Trophoblast cell (in vitro differentiated cells and primary cell): ENCODE measurements at regions not wholly inside any gene's neighbourhood (a gene's known extent, or its start where the extent isn't known, plus 50 kb on each side); places are given as distances from the start of the nearest gene placed in this dataset.

Experiments used
- DNase-seq, 2 donors: peaks; one replicate each; pipeline ENCODE4 v3.0.0-alpha.2; 2016
- H2AFZ ChIP-seq: 2 replicates; pipeline ENCODE4 v1.6.1; 2013; ENCODE audit warnings: low read length, moderate library complexity, mild to moderate bottlenecking; ENCODE audit not compliant: insufficient read depth, poor library complexity
- H2AK5ac ChIP-seq: 2 replicates; pipeline ENCODE4 v1.6.1; 2013; ENCODE audit warnings: mild to moderate bottlenecking, low read length
- H2BK120ac ChIP-seq: 2 replicates; pipeline ENCODE4 v1.6.1; 2013; ENCODE audit warnings: low read length, mild to moderate bottlenecking, moderate library complexity; ENCODE audit not compliant: insufficient read depth, poor library complexity
- H2BK12ac ChIP-seq: 2 replicates; pipeline ENCODE4 v1.6.1; 2013; ENCODE audit warnings: mild to moderate bottlenecking, low read length, moderate library complexity
- H2BK5ac ChIP-seq: 2 replicates; pipeline ENCODE4 v1.6.1; 2013; ENCODE audit warnings: low read length, low read depth, moderate library complexity, mild to moderate bottlenecking; ENCODE audit not compliant: poor library complexity
- H3K14ac ChIP-seq: 2 replicates; pipeline ENCODE4 v1.6.1; 2013; ENCODE audit warnings: mild to moderate bottlenecking, low read length
- H3K18ac ChIP-seq: 2 replicates; pipeline ENCODE4 v1.6.1; 2013; ENCODE audit warnings: mild to moderate bottlenecking, low read length
- H3K23ac ChIP-seq: 2 replicates; pipeline ENCODE4 v1.6.1; 2013; ENCODE audit warnings: low read length
- H3K27ac ChIP-seq: 2 replicates; pipeline ENCODE4 v1.5.1; 2013; ENCODE audit warnings: low read depth, mild to moderate bottlenecking, inconsistent platforms, low read length, moderate library complexity
- H3K27me3 ChIP-seq: 2 replicates; pipeline ENCODE4 v1.6.1; 2013; ENCODE audit warnings: inconsistent platforms, mild to moderate bottlenecking, low read length, moderate library complexity; ENCODE audit not compliant: insufficient read depth
- H3K36me3 ChIP-seq, 2 experiments: 1 replicate in 1 of 2; 2 replicates in 1 of 2; pipeline ENCODE4 v1.6.1; 2013; ENCODE audit warnings: low read length in 2 of 2, mild to moderate bottlenecking in 2 of 2, moderate library complexity in 1 of 2; ENCODE audit not compliant: insufficient read depth in 2 of 2, control insufficient read depth in 1 of 2
- H3K4ac ChIP-seq: 2 replicates; pipeline ENCODE4 v1.6.1; 2013; ENCODE audit warnings: low read depth, mild to moderate bottlenecking, low read length, moderate library complexity
- H3K4me1 ChIP-seq, 2 experiments: 1 replicate in 1 of 2; 2 replicates in 1 of 2; pipeline ENCODE4 v1.6.1; 2013; ENCODE audit warnings: low read length in 2 of 2, mild to moderate bottlenecking in 2 of 2, moderate library complexity in 1 of 2; ENCODE audit not compliant: insufficient read depth in 2 of 2, control insufficient read depth in 1 of 2
- H3K4me2 ChIP-seq: 2 replicates; pipeline ENCODE4 v1.6.1; 2013; ENCODE audit warnings: inconsistent platforms, mild to moderate bottlenecking, low read length, moderate library complexity
- H3K4me3 ChIP-seq: 2 replicates; pipeline ENCODE4 v1.5.1; 2013; ENCODE audit warnings: mild to moderate bottlenecking, low read depth, low read length, inconsistent platforms
- H3K79me1 ChIP-seq: one replicate; pipeline ENCODE4 v1.6.1; 2013; ENCODE audit warnings: low read length
- H3K79me2 ChIP-seq: 2 replicates; pipeline ENCODE4 v1.6.1; 2013; ENCODE audit warnings: low read length, mild to moderate bottlenecking; ENCODE audit not compliant: control insufficient read depth, insufficient read depth, poor library complexity
- H3K9ac ChIP-seq: 2 replicates; pipeline ENCODE4 v1.6.1; 2013; ENCODE audit warnings: mild to moderate bottlenecking, low read length
- H3K9me3 ChIP-seq: 2 replicates; pipeline ENCODE4 v1.6.1; 2013; ENCODE audit warnings: low read depth, mild to moderate bottlenecking, control low read depth, inconsistent platforms, low read length; ENCODE audit not compliant: insufficient read depth
- H4K12ac ChIP-seq: 2 replicates; pipeline ENCODE4 v1.6.1; 2013; ENCODE audit warnings: low read depth, mild to moderate bottlenecking, low read length, moderate library complexity
- H4K8ac ChIP-seq: 2 replicates; pipeline ENCODE4 v1.6.1; 2013; ENCODE audit warnings: low read depth, mild to moderate bottlenecking, low read length, moderate library complexity
- H4K91ac ChIP-seq: one replicate; pipeline ENCODE4 v1.6.1; 2013; ENCODE audit warnings: low read depth, mild to moderate bottlenecking, low read length, moderate library complexity
- WGBS: extraction: QIAGEN DNeasy Blood & Tissue Kit; methylation state at CpG from one replicate; pipeline ENCODE4 v1.1.7; 2013; ENCODE audit warnings: missing lambda C conversion rate; ENCODE audit not compliant: insufficient read length, insufficient coverage; ENCODE audit errors: extremely low coverage; 5-methylcytosine and 5-hydroxymethylcytosine counted together

DNA sequence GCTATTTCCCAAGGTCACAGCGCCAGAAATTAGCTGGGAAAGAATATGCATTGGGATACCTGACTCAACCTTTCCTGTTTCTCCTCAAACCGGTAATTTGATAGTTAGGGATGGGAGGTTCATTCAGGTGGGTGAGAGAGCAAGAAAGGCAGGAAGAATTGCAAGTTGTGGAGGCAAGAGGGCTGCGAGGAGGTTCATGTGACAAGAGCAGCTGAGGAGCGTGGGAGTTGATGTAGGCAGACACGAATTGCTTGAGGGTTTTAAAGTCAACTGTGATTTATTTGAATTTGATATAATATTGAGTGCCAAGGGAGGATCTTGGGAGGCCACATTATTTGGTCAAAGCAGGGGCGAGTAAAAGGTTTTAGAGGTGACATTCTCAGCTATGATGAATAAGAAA lies 329.0 kb downstream of the STIM2 start:
- no peaks in the 10 kb centered on the region for H3K79me1 ChIP-seq
- no peak overlapping the region for H4K91ac ChIP-seq
- H3K4me3 ChIP-seq = no peak overlapping the region
- H3K14ac ChIP-seq = no peak overlapping the region
- no peak overlapping the region for H3K18ac ChIP-seq
- H3K4me2 ChIP-seq = no peak overlapping the region
- H4K8ac ChIP-seq = no peak overlapping the region
- H3K79me2 ChIP-seq = peaks cover 2% of the 10 kb centered on the region
- H2AK5ac ChIP-seq = no peak overlapping the region
- H3K4ac ChIP-seq = no peak overlapping the region
- H2BK12ac ChIP-seq = no peak overlapping the region
- H3K9me3 ChIP-seq = no peaks in the 10 kb centered on the region
- DNase-seq = no peak
- H3K27me3 ChIP-seq = no peaks in the 10 kb centered on the region
- no peak overlapping the region for H2BK120ac ChIP-seq
- H3K36me3 ChIP-seq = no peaks in the 10 kb centered on the region
- no peak overlapping the region for H4K12ac ChIP-seq
- no CpG with 5 or more reads among the region's 6 CpGs for WGBS
- H3K9ac ChIP-seq = no peak overlapping the region
- no peak overlapping the region for H3K27ac ChIP-seq
- H2AFZ ChIP-seq = no peak overlapping the region
- peaks cover 0 to 2% of the 10 kb centered on the region in 2 experiments for H3K4me1 ChIP-seq
- H3K23ac ChIP-seq = no peak overlapping the region
- H2BK5ac ChIP-seq = no peak overlapping the region

DNA sequence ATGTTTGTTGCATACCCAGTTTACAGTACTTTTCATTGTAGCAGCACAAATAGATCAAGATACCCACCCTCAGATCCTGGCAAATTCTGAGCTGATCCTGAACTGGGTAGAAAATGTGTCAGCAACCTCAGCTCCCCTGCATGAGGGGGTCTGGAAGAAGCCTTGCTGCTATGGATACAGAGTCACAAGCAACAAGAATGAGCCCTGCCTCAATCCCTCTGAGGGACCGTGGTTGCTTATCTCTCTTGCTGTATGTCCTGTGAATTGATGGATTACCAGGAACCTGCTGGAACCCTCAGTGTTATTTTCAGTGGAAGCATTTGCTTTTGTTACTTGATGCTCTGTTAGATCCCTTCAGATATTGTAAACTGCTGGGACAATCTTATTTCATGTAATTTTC lies 331.0 kb downstream of the STIM2 start:
- H3K9me3 ChIP-seq = no peaks in the 10 kb centered on the region
- H4K8ac ChIP-seq = no peak overlapping the region
- no peak for DNase-seq
- no peaks in the 10 kb centered on the region for H3K79me1 ChIP-seq
- H3K9ac ChIP-seq = no peak overlapping the region
- no peak overlapping the region for H3K27ac ChIP-seq
- no peak overlapping the region for H3K23ac ChIP-seq
- no peak overlapping the region for H2BK120ac ChIP-seq
- no peak overlapping the region for H2AFZ ChIP-seq
- no peak overlapping the region for H2AK5ac ChIP-seq
- H4K12ac ChIP-seq = no peak overlapping the region
- no peak overlapping the region for H3K4me2 ChIP-seq
- H3K36me3 ChIP-seq = no peaks in the 10 kb centered on the region
- H3K27me3 ChIP-seq = no peaks in the 10 kb centered on the region
- H3K14ac ChIP-seq = no peak overlapping the region
- H4K91ac ChIP-seq = no peak overlapping the region
- H2BK5ac ChIP-seq = no peak overlapping the region
- peaks cover 0 to 2% of the 10 kb centered on the region in 2 experiments for H3K4me1 ChIP-seq
- no peak overlapping the region for H3K4ac ChIP-seq
- H2BK12ac ChIP-seq = no peak overlapping the region
- WGBS = no CpG with 5 or more reads among the region's 1 CpG
- H3K18ac ChIP-seq = no peak overlapping the region
- H3K79me2 ChIP-seq = peaks cover 2% of the 10 kb centered on the region
- no peak overlapping the region for H3K4me3 ChIP-seq

DNA sequence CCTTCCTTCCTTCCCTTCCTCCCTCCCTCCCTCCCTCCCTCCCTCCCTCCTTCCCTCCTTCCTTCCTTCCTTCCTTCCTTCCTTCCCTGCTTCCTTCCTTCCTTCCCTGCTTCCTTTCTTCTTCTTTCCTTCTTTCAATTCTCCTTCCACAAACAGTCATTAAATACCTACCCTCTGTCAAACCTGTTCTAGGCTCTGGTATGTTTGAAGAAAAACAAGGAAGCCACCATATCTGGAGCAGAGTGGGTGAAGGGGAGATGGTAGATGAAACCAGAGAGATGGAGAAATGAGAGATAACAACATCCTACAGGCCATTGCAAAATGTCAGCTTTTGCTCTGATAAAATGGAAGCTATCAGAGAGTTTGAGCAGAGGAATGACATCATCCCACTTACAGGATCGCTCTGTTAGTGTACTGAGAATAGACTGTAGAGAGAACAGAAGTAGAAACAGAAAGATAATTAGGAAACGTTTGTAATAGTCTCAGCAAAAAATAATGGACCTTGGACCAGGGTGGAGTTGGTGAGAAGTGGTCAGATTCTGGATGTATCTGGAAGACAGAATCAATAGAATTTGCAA lies 334.0 kb downstream of the STIM2 start:
- no peak overlapping the region for H2BK120ac ChIP-seq
- no peak overlapping the region for H3K27ac ChIP-seq
- no peaks in the 10 kb centered on the region for H3K27me3 ChIP-seq
- no peaks in the 10 kb centered on the region for H3K79me1 ChIP-seq
- no peaks in the 10 kb centered on the region for H3K9me3 ChIP-seq
- peaks cover 0 to under 1% of the 10 kb centered on the region in 2 experiments for H3K4me1 ChIP-seq
- no CpG with 5 or more reads among the region's 2 CpGs for WGBS
- no peak overlapping the region for H3K23ac ChIP-seq
- H2AFZ ChIP-seq = no peak overlapping the region
- no peak overlapping the region for H2BK5ac ChIP-seq
- no peak overlapping the region for H4K91ac ChIP-seq
- H3K18ac ChIP-seq = no peak overlapping the region
- H3K9ac ChIP-seq = no peak overlapping the region
- H3K4me3 ChIP-seq = no peak overlapping the region
- no peak overlapping the region for H4K12ac ChIP-seq
- no peak for DNase-seq
- H3K4me2 ChIP-seq = no peak overlapping the region
- no peak overlapping the region for H3K14ac ChIP-seq
- H3K79me2 ChIP-seq = no peaks in the 10 kb centered on the region
- H4K8ac ChIP-seq = no peak overlapping the region
- no peak overlapping the region for H3K4ac ChIP-seq
- H2BK12ac ChIP-seq = no peak overlapping the region
- H3K36me3 ChIP-seq = no peaks in the 10 kb centered on the region
- no peak overlapping the region for H2AK5ac ChIP-seq

DNA sequence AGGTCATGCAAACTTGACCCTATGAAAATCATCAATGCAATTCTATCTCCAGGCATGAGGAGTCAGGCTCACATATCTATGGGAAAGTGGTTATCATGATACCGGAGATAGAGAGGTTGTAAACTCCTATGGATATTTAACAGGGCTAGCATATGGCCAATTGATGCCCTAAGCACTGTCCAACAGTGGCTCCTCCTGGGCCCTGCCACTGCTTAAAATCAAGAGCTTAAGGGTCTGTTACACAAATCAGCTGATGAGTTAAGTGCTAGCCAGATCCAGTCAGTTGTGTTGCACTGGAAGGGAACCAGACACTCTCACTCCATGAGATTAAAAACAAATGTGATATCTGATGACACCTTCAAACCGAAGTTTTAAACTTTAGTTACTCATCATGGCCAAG lies 337.6 kb downstream of the STIM2 start:
- no peak overlapping the region for H4K91ac ChIP-seq
- H3K27ac ChIP-seq = no peak overlapping the region
- H4K8ac ChIP-seq = no peak overlapping the region
- no peak for DNase-seq
- H3K4me2 ChIP-seq = no peak overlapping the region
- H3K9ac ChIP-seq = no peak overlapping the region
- no peaks in the 10 kb centered on the region for H3K79me2 ChIP-seq
- WGBS = no CpG with 5 or more reads among the region's 2 CpGs
- H3K79me1 ChIP-seq = no peaks in the 10 kb centered on the region
- H3K18ac ChIP-seq = no peak overlapping the region
- H3K36me3 ChIP-seq = no peaks in the 10 kb centered on the region
- H4K12ac ChIP-seq = no peak overlapping the region
- H2BK120ac ChIP-seq = no peak overlapping the region
- H3K4me1 ChIP-seq = no peaks in the 10 kb centered on the region
- H3K4ac ChIP-seq = no peak overlapping the region
- H2AK5ac ChIP-seq = no peak overlapping the region
- H3K27me3 ChIP-seq = no peaks in the 10 kb centered on the region
- H3K23ac ChIP-seq = no peak overlapping the region
- no peak overlapping the region for H2AFZ ChIP-seq
- H3K4me3 ChIP-seq = no peak overlapping the region
- H3K9me3 ChIP-seq = no peaks in the 10 kb centered on the region
- no peak overlapping the region for H2BK12ac ChIP-seq
- no peak overlapping the region for H3K14ac ChIP-seq
- H2BK5ac ChIP-seq = no peak overlapping the region
